Cardiac muscle cell (in vitro differentiated cells and primary cell): ENCODE measurements at regions not wholly inside any gene's neighbourhood (a gene's known extent, or its start where the extent isn't known, plus 50 kb on each side); places are given as distances from the start of the nearest gene placed in this dataset.

Experiments used
- DNase-seq, 2 donors: peaks; one replicate each; pipeline versions ENCODE4 v3.0.0 to v3.0.0-alpha.2; 2010 to 2017; ENCODE audit warnings: low read depth in 1 of 2, low spot score in 1 of 2
- H3K27ac ChIP-seq: fragments of 200-600 bp; sonication (generic); 2 replicates; pipeline ENCODE4 v1.5.1; 2016
- H3K27me3 ChIP-seq: fragments of 200-600 bp; sonication (generic); 2 replicates; pipeline ENCODE4 v1.6.0; 2016; ENCODE audit warnings: control low read depth
- H3K36me3 ChIP-seq: fragments of 200-600 bp; sonication (generic); 2 replicates; pipeline ENCODE4 v1.5.1; 2016; ENCODE audit warnings: control low read depth
- H3K4me1 ChIP-seq: fragments of 200-600 bp; sonication (generic); 2 replicates; pipeline ENCODE4 v1.8.1; 2017; ENCODE audit warnings: low read depth, mild to moderate bottlenecking, mixed run types
- H3K4me3 ChIP-seq: fragments of 200-600 bp; sonication (generic); 2 replicates; pipeline ENCODE4 v1.5.1; 2016; ENCODE audit warnings: mild to moderate bottlenecking
- H3K9me3 ChIP-seq: fragments of 200-600 bp; sonication (generic); 2 replicates; pipeline ENCODE4 v1.5.1; 2017; ENCODE audit warnings: low read depth, mild to moderate bottlenecking, control low read depth
- TF ChIP-seq, protein P1 (sequence below): IDR thresholded peaks from 2 replicates; pipeline ENCODE4 v1.5.1; 2012; ENCODE audit warnings: low read depth, mild to moderate bottlenecking, low read length

DNA sequence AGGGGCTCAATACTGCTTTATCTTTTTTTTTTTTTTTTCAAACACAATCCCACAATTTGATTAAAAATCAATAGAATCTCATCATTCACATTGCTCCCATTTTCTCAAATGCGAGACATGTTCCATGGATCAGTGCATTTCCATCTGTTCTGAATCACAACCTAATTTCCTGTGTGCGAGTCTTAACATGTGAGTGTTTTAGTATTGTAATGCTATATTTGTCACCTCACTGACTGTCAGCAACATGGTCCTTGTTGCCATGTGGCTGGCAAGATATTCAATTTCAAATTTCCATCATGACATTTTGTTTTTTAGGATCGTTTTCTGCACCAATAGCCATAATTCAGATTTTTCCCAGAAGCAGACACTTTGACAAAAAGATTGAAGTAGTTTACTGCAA, 233.2 kb upstream of the PRDM9 start:
- H3K4me1 ChIP-seq, result no peaks in the 10 kb centered on the region
- H3K36me3 ChIP-seq, result no peaks in the 10 kb centered on the region
- DNase-seq, result no peak
- no peak overlapping the region for H3K27ac ChIP-seq
- H3K27me3 ChIP-seq, result no peaks in the 10 kb centered on the region
- H3K9me3 ChIP-seq, result no peaks in the 10 kb centered on the region
- TF ChIP-seq, protein P1, sequence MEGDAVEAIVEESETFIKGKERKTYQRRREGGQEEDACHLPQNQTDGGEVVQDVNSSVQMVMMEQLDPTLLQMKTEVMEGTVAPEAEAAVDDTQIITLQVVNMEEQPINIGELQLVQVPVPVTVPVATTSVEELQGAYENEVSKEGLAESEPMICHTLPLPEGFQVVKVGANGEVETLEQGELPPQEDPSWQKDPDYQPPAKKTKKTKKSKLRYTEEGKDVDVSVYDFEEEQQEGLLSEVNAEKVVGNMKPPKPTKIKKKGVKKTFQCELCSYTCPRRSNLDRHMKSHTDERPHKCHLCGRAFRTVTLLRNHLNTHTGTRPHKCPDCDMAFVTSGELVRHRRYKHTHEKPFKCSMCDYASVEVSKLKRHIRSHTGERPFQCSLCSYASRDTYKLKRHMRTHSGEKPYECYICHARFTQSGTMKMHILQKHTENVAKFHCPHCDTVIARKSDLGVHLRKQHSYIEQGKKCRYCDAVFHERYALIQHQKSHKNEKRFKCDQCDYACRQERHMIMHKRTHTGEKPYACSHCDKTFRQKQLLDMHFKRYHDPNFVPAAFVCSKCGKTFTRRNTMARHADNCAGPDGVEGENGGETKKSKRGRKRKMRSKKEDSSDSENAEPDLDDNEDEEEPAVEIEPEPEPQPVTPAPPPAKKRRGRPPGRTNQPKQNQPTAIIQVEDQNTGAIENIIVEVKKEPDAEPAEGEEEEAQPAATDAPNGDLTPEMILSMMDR, result no peak
- H3K4me3 ChIP-seq, result no peak overlapping the region

DNA sequence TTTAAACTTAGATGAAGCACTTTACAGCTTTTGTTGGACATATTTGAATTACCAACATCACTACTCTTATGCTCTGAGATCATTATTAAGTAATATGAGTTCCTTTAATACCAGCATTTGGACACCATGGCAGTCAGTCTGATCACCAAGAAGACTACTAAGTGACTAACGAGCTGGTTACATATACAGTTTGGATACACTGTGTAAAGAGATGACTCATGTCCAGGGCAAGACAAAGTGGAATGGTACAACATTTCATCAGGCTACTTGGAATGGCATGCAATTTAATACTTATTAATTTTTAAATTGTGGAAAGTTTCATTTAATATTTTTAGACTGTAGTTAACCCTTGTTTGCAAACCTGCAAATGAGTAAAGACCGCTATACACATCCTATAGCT, 237.4 kb upstream of the PRDM9 start:
- DNase-seq, result no peak
- Histone ChIP-seq H3K4me3 (no peak overlapping the region), H3K27me3 (no peaks in the 10 kb centered on the region), H3K36me3 (no peaks in the 10 kb centered on the region), H3K4me1 (no peaks in the 10 kb centered on the region), H3K9me3 (no peaks in the 10 kb centered on the region), H3K27ac (no peak overlapping the region)
- TF ChIP-seq, protein P1, result no peak

DNA sequence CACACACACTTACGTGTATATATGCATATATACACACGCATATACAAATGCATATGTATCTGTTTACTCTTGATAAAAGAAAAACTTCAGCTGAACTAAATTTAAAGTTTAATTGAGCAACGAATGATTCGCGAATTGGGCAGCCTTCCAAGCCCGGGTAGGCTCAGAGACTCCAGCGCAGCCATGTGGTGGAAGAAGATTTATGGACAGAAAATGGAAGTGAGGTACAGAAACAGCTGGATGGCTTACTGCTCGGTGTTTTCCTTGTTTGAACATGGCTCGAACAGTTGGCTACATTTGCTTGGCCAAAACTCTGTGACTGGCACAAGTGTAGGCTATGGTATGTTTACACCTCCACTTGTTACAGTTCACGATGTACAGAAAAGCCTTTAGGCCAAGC, 239.3 kb upstream of the PRDM9 start:
- H3K9me3 ChIP-seq, result no peaks in the 10 kb centered on the region
- H3K4me1 ChIP-seq, result no peaks in the 10 kb centered on the region
- H3K27ac ChIP-seq, result no peak overlapping the region
- no peak for DNase-seq
- no peaks in the 10 kb centered on the region for H3K36me3 ChIP-seq
- TF ChIP-seq, protein P1, result no peak
- H3K4me3 ChIP-seq, result no peak overlapping the region
- H3K27me3 ChIP-seq, result no peaks in the 10 kb centered on the region

DNA sequence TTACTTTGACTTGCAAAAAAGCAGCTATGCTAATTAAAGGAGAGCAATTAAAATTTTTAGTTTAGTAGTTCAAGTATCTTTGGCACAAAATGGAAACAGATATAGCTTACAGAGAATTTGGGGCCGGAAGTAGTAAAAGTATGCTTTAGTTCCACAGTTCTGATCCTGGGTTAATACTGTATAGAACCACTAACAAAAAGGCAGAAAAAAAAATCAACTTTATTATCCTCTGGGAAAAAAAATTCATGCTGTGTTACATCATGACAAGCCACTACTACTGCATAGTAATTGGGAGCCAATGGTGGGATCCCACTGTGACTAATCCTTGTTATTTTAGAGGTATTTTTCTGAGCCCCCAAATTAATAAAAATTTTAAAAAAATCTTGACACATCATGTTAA, 246.8 kb upstream of the PRDM9 start:
- Histone ChIP-seq H3K9me3 (no peaks in the 10 kb centered on the region), H3K4me3 (no peak overlapping the region), H3K4me1 (no peaks in the 10 kb centered on the region), H3K27ac (no peak overlapping the region), H3K36me3 (no peaks in the 10 kb centered on the region), H3K27me3 (no peaks in the 10 kb centered on the region)
- no peak for DNase-seq
- TF ChIP-seq, protein P1, result no peak

DNA sequence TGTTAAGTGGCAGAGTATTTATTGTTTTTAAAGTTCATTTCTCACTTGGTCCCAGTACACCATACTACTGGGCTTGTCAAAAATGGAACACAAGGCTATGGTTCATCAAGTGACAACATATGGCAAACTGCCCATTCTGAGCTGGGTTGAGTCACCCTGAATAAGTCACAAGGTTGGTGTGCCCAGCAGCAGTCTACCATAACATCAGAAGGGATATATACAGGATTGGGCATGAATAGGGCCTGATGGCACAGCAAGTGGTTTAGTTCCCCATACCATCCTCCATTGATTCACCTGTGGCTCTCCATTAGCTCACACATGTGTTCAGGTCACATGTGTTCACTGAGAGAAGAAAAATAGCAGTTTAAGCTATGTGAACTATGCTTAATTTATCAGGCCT, 249.8 kb upstream of the PRDM9 start:
- H3K4me3 ChIP-seq, result no peak overlapping the region
- DNase-seq, result no peak
- no peaks in the 10 kb centered on the region for H3K27me3 ChIP-seq
- TF ChIP-seq, protein P1, result no peak
- no peaks in the 10 kb centered on the region for H3K9me3 ChIP-seq
- no peaks in the 10 kb centered on the region for H3K4me1 ChIP-seq
- no peak overlapping the region for H3K27ac ChIP-seq
- no peaks in the 10 kb centered on the region for H3K36me3 ChIP-seq

DNA sequence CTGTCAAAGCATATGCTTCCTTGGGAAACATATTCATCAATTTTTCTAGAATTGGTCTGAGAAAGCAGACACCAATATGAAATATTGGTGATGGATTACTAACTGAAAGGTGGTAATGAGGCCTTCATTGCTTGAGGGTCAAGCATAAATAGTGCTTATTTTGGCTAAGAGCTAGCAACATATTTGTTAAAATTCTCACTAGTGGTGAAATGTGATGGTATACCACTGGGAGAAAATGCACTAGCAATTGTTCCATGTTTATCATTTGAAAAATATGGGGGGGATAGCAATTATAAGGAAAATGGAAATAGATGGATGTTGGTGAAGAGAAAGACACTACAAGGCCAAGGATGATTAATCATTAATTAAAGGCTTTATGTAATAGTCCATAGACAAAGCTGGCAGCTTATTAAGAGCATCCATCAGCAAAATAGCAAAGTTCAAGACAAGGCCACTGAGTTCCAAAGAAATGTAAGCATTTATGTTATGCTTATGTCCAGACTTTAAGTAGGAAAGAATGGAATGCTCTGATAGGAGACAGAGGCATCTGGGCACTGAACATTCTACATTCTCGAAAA, 253.7 kb upstream of the PRDM9 start:
- H3K27ac ChIP-seq, result no peak overlapping the region
- TF ChIP-seq, protein P1, result no peak

More for the DNA sequence above, 253.7 kb upstream of the PRDM9 start:
- H3K4me1 ChIP-seq, result no peaks in the 10 kb centered on the region
- no peaks in the 10 kb centered on the region for H3K36me3 ChIP-seq
- no peak for DNase-seq
- H3K4me3 ChIP-seq, result no peak overlapping the region
- H3K9me3 ChIP-seq, result no peaks in the 10 kb centered on the region
- H3K27me3 ChIP-seq, result no peaks in the 10 kb centered on the region
